Lower leg skin (tissue), 3 donors: ENCODE measurements at regions not wholly inside any gene's neighbourhood (a gene's known extent, or its start where the extent isn't known, plus 50 kb on each side); places are given as distances from the start of the nearest gene placed in this dataset.

ENCODE experiments used
- POLR2A ChIP-seq, 2 donors: fragments of 450-650 bp; IDR thresholded peaks; one replicate each; pipeline ENCODE4 v1.6.1; 2016 to 2017; ENCODE audit warnings: antibody characterized with exemption in 2 of 2, mild to moderate bottlenecking in 1 of 2, moderate library complexity in 1 of 2
- TF ChIP-seq, protein P1 (sequence below), 3 donors: fragments of 450-650 bp; IDR thresholded peaks; one replicate each; pipeline ENCODE4 v1.5.1; 2016; ENCODE audit warnings: antibody characterized with exemption in 3 of 3, mild to moderate bottlenecking in 3 of 3, moderate library complexity in 2 of 3

DNA sequence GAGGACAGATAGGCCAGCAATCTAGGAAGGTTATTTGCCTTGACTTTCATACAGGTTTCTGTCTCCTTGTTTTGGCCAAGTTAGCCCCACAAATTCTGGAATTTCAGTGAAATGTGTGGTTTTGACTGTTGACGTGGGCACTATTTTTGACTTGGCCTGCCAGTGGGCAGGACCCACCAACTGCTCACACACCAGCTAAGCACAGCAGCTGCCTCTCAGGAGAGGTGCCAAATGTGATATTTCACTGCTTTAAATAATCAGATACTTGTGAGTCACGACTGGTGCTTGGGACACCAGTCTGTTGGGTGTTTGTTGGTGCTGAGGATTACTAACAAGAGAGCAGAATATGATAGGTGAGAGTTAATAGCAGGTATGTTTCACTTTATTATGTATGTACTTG is 409.7 kb upstream of the MTPN start:
- no peak for TF ChIP-seq POLR2A (IDR thresholded peaks at IDR 0.05)
- TF ChIP-seq, protein P1, sequence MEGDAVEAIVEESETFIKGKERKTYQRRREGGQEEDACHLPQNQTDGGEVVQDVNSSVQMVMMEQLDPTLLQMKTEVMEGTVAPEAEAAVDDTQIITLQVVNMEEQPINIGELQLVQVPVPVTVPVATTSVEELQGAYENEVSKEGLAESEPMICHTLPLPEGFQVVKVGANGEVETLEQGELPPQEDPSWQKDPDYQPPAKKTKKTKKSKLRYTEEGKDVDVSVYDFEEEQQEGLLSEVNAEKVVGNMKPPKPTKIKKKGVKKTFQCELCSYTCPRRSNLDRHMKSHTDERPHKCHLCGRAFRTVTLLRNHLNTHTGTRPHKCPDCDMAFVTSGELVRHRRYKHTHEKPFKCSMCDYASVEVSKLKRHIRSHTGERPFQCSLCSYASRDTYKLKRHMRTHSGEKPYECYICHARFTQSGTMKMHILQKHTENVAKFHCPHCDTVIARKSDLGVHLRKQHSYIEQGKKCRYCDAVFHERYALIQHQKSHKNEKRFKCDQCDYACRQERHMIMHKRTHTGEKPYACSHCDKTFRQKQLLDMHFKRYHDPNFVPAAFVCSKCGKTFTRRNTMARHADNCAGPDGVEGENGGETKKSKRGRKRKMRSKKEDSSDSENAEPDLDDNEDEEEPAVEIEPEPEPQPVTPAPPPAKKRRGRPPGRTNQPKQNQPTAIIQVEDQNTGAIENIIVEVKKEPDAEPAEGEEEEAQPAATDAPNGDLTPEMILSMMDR (IDR thresholded peaks at IDR 0.05), result no peak
